ENCODE measurements at regions not wholly inside any gene's neighbourhood (a gene's known extent, or its start where the extent isn't known, plus 50 kb on each side); places are given as distances from the start of the nearest gene placed in this dataset.
"Not testable (repeated sequence)": the region's sequence is repeated elsewhere in the genome, so short reads cannot be mapped to it uniquely, and the experiment has no call there.

GRCh38 chr6:18640134-18640533, 253.0 kb downstream of the RNF144B start:
- no peak for DNase-seq (ENCODE audit: low read depth, low spot score)
- no peaks in the 10 kb centered on the region for H3K27me3 Mint-ChIP-seq (ENCODE audit: low read depth)
- no peak overlapping the region for H3K4me3 Mint-ChIP-seq
- peaks cover 21% of the 10 kb centered on the region for H3K9me3 Mint-ChIP-seq
- no peak overlapping the region for H3K27ac Mint-ChIP-seq (ENCODE audit: unreplicated experiment)
- peaks cover 10% of the 10 kb centered on the region for H3K36me3 Mint-ChIP-seq (ENCODE audit: low read depth)
- TF ChIP-seq CTCF (conservative IDR thresholded peaks at IDR 0.05), result no peak
- H3K4me1 Mint-ChIP-seq, result peaks cover 22% of the 10 kb centered on the region

GRCh38 chr6:18640754-18641153, 253.6 kb downstream of the RNF144B start:
- H3K36me3 Mint-ChIP-seq (ENCODE audit: low read depth), result peaks cover 10% of the 10 kb centered on the region
- peaks cover 21% of the 10 kb centered on the region for H3K9me3 Mint-ChIP-seq
- H3K27me3 Mint-ChIP-seq (ENCODE audit: low read depth), result no peaks in the 10 kb centered on the region
- no peak for DNase-seq (ENCODE audit: low read depth, low spot score)
- H3K4me3 Mint-ChIP-seq, result no peak overlapping the region
- H3K4me1 Mint-ChIP-seq, result peaks cover 22% of the 10 kb centered on the region
- no peak for TF ChIP-seq CTCF (conservative IDR thresholded peaks at IDR 0.05)
- H3K27ac Mint-ChIP-seq (ENCODE audit: unreplicated experiment), result no peak overlapping the region

GRCh38 chr6:18654821-18655220, 267.7 kb downstream of the RNF144B start:
- Mint-ChIP-seq H3K27ac (ENCODE audit: unreplicated experiment) (no peak overlapping the region), H3K4me3 (no peak overlapping the region), H3K36me3 (ENCODE audit: low read depth) (peaks cover 19% of the 10 kb centered on the region), H3K4me1 (no peaks in the 10 kb centered on the region), H3K9me3 (peaks cover 14% of the 10 kb centered on the region), H3K27me3 (ENCODE audit: low read depth) (no peaks in the 10 kb centered on the region)
- no peak for TF ChIP-seq CTCF (conservative IDR thresholded peaks at IDR 0.05)
- DNase-seq (ENCODE audit: low read depth, low spot score), result no peak

- H3K27me3 Mint-ChIP-seq (ENCODE audit: low read depth), result no peaks in the 10 kb centered on the region
- H3K27ac Mint-ChIP-seq (ENCODE audit: unreplicated experiment), result no peak overlapping the region
- peaks cover 22% of the 10 kb centered on the region for H3K36me3 Mint-ChIP-seq (ENCODE audit: low read depth)
- no peak for DNase-seq (ENCODE audit: low read depth, low spot score)
- no peak overlapping the region for H3K4me3 Mint-ChIP-seq
- H3K9me3 Mint-ChIP-seq, result peaks cover 20% of the 10 kb centered on the region
- H3K4me1 Mint-ChIP-seq, result no peaks in the 10 kb centered on the region
- TF ChIP-seq CTCF (conservative IDR thresholded peaks at IDR 0.05), result no peak
These were observed 269.4 kb downstream of the RNF144B start for GRCh38 chr6:18656506-18656905.

- H3K27ac Mint-ChIP-seq (ENCODE audit: unreplicated experiment), result not testable (repeated sequence)
- H3K9me3 Mint-ChIP-seq, result peaks cover 23% of the 10 kb centered on the region
These were observed 272.8 kb downstream of the RNF144B start for GRCh38 chr6:18659994-18660393.

GRCh38 chr6:18663011-18663410, 275.9 kb downstream of the RNF144B start:
- no peaks in the 10 kb centered on the region for H3K27me3 Mint-ChIP-seq (ENCODE audit: low read depth)
- no peak for DNase-seq (ENCODE audit: low read depth, low spot score)
- H3K36me3 Mint-ChIP-seq (ENCODE audit: low read depth), result peaks cover 16% of the 10 kb centered on the region
- no peak overlapping the region for H3K4me3 Mint-ChIP-seq
- H3K27ac Mint-ChIP-seq (ENCODE audit: unreplicated experiment), result no peak overlapping the region
- no peak for TF ChIP-seq CTCF (conservative IDR thresholded peaks at IDR 0.05)
- H3K4me1 Mint-ChIP-seq, result peaks cover 11% of the 10 kb centered on the region
- H3K9me3 Mint-ChIP-seq, result peaks cover 18% of the 10 kb centered on the region

More at GRCh38 chr6:18659994-18660393, 272.8 kb downstream of the RNF144B start:
- H3K4me3 Mint-ChIP-seq; H3K27me3 Mint-ChIP-seq (ENCODE audit: low read depth); H3K4me1 Mint-ChIP-seq; DNase-seq (ENCODE audit: low read depth, low spot score): not testable (repeated sequence)
- peaks cover 24% of the 10 kb centered on the region for H3K36me3 Mint-ChIP-seq (ENCODE audit: low read depth)

Data from neural crest cell (in vitro differentiated cells).